GM12865 (cell line): ENCODE measurements at regions not wholly inside any gene's neighbourhood (a gene's known extent, or its start where the extent isn't known, plus 50 kb on each side); places are given as distances from the start of the nearest gene placed in this dataset.

ENCODE experiments used
- DNase-seq: peaks from one replicate; pipeline ENCODE4 v3.0.0; 2010; ENCODE audit warnings: low read depth
- H3K4me3 ChIP-seq: 2 replicates; pipeline ENCODE4 v1.5.1; 2011; ENCODE audit warnings: mild to moderate bottlenecking, low read depth, low read length, control low read depth
- TF ChIP-seq, protein P1 (sequence below): IDR thresholded peaks from 2 replicates; pipeline ENCODE4 v1.5.1; 2011; ENCODE audit warnings: low read length, control low read depth, low read depth, inconsistent platforms; ENCODE audit not compliant: insufficient read depth; ENCODE audit errors: missing control alignments

GRCh38 chr16:85194307-85195270 lies 82.3 kb upstream of the CIBAR2 start:
- no peak for DNase-seq
- TF ChIP-seq, protein P1, sequence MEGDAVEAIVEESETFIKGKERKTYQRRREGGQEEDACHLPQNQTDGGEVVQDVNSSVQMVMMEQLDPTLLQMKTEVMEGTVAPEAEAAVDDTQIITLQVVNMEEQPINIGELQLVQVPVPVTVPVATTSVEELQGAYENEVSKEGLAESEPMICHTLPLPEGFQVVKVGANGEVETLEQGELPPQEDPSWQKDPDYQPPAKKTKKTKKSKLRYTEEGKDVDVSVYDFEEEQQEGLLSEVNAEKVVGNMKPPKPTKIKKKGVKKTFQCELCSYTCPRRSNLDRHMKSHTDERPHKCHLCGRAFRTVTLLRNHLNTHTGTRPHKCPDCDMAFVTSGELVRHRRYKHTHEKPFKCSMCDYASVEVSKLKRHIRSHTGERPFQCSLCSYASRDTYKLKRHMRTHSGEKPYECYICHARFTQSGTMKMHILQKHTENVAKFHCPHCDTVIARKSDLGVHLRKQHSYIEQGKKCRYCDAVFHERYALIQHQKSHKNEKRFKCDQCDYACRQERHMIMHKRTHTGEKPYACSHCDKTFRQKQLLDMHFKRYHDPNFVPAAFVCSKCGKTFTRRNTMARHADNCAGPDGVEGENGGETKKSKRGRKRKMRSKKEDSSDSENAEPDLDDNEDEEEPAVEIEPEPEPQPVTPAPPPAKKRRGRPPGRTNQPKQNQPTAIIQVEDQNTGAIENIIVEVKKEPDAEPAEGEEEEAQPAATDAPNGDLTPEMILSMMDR, result no peak
- H3K4me3 ChIP-seq, result no peak overlapping the region

DNA sequence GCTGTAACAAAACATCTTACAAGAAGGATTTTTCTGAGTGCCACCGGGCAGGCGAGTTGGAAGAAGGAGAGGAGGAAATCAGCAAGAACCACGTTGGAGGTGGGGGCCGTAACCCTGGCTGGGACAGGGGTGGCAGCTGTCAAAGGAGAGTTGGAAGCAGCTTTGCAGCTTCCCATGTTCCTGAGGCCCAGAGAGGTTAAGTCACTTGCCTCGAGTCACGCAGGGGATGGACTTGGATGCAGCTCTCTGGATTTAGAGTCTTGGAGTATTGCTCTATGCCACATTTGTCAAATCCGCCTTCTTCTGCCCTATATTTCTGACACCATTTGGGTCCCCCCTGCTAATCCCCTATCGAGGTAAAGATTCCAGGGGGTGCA lies 83.0 kb upstream of the CIBAR2 start:
- TF ChIP-seq, protein P1, result no peak
- no peak for DNase-seq
- H3K4me3 ChIP-seq, result no peak overlapping the region

DNA sequence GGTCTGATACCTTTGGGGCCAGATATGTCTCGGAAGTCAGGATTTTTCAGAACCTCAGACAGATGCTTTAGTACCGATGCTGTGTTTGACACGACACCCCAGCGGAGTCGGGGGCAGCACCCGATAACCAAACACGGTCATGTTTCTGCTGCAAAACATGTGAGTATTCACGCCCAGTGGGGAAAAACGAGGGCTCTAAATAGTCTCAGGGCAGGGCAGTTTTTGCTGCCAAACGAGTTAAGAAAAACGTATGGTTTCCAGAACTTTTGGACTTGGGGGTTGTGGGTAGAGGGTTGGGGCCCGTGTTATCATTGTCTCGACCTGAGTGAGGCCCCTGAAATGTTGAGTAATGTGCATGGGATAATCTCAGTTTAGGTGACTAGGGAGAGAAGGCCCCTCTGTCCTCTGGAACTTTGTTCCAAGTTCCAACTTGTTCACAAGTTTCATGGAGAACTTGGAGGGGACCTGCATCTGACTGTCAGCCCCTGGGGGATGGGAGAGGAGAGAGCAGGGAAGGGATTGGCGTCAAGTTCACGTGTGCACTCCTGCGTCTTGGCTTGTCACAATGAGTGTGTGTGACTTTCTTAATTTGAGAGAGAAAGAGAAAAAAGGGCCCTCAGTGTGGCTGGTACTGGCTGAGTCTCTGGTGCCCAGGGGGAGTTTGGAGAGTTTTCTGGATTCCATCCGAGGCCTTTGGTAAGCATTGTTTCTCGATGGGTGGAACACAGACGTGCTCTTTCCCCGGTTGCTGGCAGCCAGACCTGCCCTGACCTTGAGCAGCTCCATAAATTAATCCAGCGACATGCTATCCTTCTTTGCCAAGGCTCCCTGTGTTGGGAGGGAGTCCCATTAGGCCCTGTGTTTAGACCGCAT lies 83.9 kb upstream of the CIBAR2 start:
- no peak overlapping the region for H3K4me3 ChIP-seq
- TF ChIP-seq, protein P1, result no peak
- no peak for DNase-seq

DNA sequence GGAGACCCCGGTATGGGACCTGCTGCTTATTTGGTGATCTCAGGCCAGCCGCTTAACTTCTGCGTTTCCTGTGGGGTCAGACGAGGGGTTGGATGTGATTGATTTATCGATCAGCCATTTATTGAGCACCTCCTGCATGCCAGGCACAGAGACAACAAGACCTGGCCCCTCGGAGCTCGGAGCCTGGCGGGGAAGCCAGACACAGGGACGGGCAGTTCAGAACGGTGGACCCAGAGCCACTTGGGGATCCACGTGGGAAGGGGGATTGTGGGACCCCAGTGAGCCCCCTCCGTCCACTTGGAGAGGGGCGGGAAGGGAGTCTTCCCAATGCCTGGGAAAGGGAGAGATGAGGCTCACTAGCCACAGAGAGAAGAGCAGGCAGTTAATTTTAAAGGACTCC lies 84.7 kb upstream of the CIBAR2 start:
- DNase-seq, result no peak
- H3K4me3 ChIP-seq, result no peak overlapping the region
- TF ChIP-seq, protein P1, result no peak

- no peak for DNase-seq
- no peak overlapping the region for H3K4me3 ChIP-seq
- TF ChIP-seq, protein P1, result no peak
These were observed 85.6 kb upstream of the CIBAR2 start for GRCh38 chr16:85197611-85198566.

- TF ChIP-seq, protein P1, result no peak
- no peak overlapping the region for H3K4me3 ChIP-seq
- DNase-seq, result no peak
These were observed 86.9 kb upstream of the CIBAR2 start for GRCh38 chr16:85199069-85199725.
